Coronary artery (tissue), 2 donors: ENCODE measurements at regions not wholly inside any gene's neighbourhood (a gene's known extent, or its start where the extent isn't known, plus 50 kb on each side); places are given as distances from the start of the nearest gene placed in this dataset.
"Not testable (repeated sequence)": the region's sequence is repeated elsewhere in the genome, so short reads cannot be mapped to it uniquely, and the experiment has no call there.

Source experiments
- DNase-seq: peaks from one replicate; pipeline ENCODE4 v3.0.0-alpha.2; 2017; ENCODE audit warnings: low spot score
- H3K27ac ChIP-seq, 2 donors: fragments of 200-600 bp; sonication (generic); one replicate each; pipeline ENCODE4 v1.5.1; 2016 to 2019
- H3K4me3 ChIP-seq: fragments of 200-600 bp; sonication (generic); 2 replicates; pipeline ENCODE4 v1.5.1; 2016; ENCODE audit warnings: mild to moderate bottlenecking, moderate library complexity
- TF ChIP-seq, protein P1 (sequence below): fragments of 200-600 bp; sonication (generic); IDR thresholded peaks from one replicate; pipeline ENCODE4 v1.5.1; 2019; ENCODE audit warnings: antibody characterized with exemption

DNA sequence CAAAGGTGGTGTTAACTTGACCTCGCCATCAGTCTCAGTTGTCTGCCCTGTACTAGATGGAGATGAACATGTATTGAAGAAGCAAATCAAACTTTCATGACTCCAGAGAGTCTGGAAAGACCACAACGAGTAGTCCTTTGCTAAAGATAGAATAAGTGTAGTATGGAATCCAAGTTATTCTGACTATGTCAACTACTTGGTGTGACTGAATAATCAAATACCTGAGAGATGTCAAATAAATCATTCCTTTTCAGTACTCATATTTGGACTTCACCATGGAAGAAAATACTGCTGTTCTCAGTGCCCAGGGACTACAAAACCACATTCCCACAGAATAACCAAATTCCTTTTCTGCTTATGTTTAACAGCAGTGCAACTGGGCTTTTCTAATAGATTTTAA lies 161.2 kb upstream of the SPRY1 start:
- DNase-seq, result no peak

DNA sequence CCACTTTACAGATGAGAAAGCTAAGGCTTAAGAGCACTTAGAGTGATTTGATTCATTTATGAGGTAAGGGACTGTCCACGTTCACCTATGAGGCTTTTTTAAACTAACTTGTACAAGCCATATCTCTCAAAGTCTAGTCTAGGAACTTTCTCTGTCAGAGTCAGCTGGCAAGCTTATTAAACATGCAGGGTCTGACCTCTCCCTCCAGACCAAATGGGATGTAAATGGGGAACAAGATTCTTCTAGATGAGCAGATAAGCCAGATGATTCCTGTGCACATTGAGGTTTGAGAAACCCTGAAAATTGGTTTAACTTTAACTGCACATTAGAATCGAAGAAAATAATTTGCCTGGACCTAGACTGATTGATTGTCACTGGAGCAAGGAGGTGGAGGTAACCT lies 160.0 kb upstream of the SPRY1 start:
- Histone ChIP-seq H3K4me3 (no peak overlapping the region), H3K27ac (no peak overlapping the region)
- no peak for DNase-seq
- TF ChIP-seq, protein P1, sequence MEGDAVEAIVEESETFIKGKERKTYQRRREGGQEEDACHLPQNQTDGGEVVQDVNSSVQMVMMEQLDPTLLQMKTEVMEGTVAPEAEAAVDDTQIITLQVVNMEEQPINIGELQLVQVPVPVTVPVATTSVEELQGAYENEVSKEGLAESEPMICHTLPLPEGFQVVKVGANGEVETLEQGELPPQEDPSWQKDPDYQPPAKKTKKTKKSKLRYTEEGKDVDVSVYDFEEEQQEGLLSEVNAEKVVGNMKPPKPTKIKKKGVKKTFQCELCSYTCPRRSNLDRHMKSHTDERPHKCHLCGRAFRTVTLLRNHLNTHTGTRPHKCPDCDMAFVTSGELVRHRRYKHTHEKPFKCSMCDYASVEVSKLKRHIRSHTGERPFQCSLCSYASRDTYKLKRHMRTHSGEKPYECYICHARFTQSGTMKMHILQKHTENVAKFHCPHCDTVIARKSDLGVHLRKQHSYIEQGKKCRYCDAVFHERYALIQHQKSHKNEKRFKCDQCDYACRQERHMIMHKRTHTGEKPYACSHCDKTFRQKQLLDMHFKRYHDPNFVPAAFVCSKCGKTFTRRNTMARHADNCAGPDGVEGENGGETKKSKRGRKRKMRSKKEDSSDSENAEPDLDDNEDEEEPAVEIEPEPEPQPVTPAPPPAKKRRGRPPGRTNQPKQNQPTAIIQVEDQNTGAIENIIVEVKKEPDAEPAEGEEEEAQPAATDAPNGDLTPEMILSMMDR, result no peak

More for the DNA sequence above, 161.2 kb upstream of the SPRY1 start:
- Histone ChIP-seq H3K4me3 (no peak overlapping the region), H3K27ac (no peak overlapping the region)
- TF ChIP-seq, protein P1, result no peak

DNA sequence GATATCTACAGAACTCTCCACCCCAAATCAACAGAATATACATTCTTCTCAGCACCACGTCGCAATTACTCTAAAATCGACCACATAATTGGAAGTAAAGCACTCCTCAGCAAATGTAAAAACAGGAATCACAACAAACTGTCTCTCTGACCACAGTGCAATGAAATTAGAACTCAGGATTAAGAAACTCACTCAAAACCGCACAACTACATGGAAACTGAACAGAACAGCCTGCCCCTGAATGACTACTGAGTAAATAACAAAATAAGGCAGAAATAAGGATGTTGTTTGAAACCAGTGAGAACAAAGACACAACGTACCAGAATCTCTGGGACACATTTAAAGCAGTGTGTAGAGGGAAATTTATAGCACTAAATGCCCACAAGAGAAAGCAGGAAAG lies 156.3 kb upstream of the SPRY1 start:
- not testable (repeated sequence) for H3K27ac ChIP-seq, H3K4me3 ChIP-seq, DNase-seq

DNA sequence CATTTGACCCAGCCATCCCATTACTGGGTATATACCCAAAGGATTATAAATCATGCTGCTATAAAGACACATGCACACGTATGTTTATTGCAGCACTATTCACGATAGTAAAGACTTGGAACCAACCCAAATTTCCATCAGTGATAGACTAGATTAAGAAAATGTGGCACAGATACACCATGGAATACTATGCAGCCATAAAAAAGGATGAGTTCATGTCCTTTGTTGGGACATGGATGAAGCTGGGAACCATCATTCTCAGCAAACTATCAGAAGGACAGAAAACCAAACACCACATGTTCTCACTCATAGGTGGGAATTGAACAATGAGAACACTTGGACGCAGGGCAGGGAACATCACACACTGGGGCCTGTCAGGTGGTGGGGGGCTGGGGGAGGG lies 153.4 kb upstream of the SPRY1 start:
- DNase-seq, H3K27ac ChIP-seq, H3K4me3 ChIP-seq: not testable (repeated sequence)

DNA sequence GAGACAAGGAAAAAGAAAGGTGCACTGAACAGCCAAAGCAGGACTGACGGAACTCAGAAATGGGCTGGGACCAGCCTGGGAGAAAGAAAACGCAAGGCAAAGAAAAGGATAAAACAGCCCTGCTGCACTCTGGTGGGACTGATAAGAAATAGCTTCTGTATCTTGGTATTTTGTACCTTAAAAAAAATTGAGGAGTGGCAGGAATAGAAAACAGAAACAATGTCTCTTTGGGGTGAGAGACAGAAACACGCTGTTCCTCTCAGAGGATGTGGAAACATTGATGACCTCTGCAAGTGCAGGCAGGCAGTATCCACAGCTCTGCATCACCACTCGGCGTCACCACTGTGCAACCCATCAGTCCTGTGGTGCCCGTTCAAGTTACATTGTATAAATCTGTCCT lies 152.5 kb upstream of the SPRY1 start:
- no peak overlapping the region for H3K4me3 ChIP-seq
- DNase-seq, result no peak
- TF ChIP-seq, protein P1, result no peak
- no peak overlapping the region for H3K27ac ChIP-seq

DNA sequence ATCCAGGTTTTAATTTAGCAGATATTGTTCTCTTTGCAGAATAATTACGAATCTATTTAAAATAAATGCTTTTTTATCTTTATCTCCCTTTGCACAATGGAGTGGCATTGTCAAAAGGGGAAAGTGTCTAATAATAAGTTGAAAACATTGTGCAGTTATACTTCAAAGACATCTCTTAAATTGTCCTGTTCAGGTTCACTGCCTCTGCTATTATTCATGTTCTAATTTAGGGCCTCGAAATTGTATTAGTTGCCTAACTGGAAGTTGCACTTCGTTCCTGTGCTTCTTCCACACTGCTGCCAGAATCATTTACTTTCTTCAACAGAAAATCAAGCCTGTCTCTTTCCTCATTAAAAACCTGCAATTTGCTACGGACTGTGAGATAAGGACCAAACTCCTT lies 150.5 kb upstream of the SPRY1 start:
- H3K27ac ChIP-seq, result peak overlapping the region in 1 of 2 donors; percentile 31
- no peak for DNase-seq
- no peak overlapping the region for H3K4me3 ChIP-seq
- TF ChIP-seq, protein P1, result no peak

DNA sequence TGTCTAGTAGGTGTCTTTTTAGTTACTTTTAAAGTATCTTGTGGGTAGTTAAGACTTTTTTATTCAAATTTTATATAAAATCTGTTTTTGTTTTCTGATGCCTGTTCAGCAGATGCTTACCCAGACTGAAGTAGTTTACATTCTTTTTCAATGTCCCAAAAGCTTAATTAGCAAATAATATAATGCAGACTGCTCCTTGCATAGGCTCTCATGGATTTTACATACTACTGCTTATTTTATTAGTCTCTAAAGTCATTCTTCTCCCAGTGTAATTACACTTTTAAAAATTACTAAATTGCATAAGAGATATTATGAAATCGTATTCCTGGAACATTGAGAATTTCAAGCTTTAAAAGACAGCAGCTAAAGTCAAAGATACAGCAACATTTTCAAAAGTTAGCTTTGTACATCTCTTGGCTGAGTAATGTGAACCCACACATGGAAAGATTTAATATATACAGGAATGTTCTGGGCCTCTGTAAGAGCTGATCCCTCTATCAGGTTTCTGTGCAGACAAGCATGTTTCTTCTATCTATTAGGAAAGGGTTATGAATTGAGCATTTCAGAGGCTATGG lies 148.4 kb upstream of the SPRY1 start:
- Histone ChIP-seq H3K27ac (no peak overlapping the region), H3K4me3 (no peak overlapping the region)
- DNase-seq, result no peak
- TF ChIP-seq, protein P1, result no peak

DNA sequence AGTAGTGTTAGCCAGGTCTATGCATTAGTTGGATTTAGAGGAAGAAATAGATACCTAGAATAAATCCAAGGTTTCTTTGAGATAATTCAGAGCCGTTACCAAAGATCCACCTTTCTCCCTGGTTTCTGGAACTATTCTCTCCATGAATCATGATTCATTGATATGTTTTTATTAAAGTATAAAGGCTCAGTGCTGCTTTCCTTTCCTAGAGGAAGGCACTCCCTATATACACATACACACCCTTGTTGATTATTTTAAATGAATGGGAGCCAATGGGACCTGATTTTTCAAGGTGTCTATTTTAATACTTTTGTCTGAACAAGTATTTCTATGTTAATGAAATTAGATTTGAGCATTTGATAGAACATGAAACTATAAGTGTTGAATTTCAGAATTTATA lies 146.8 kb upstream of the SPRY1 start:
- H3K27ac ChIP-seq, result peak overlapping the region in 1 of 2 donors; percentile 23
- H3K4me3 ChIP-seq, result no peak overlapping the region
- DNase-seq, result no peak
- TF ChIP-seq, protein P1, result no peak
